HCT116 (cell line): ENCODE measurements at regions not wholly inside any gene's neighbourhood (a gene's known extent, or its start where the extent isn't known, plus 50 kb on each side); places are given as distances from the start of the nearest gene placed in this dataset.

Experiments
- ATF3 ChIP-seq: IDR thresholded peaks from 2 replicates; pipeline ENCODE4 v1.6.1; 2012
- CTCF ChIP-seq, 3 experiments: fragments of 200-600 bp in 1 of 3; sonication (generic) in 1 of 3; IDR thresholded peaks in 2 of 3; conservative IDR thresholded peaks in 1 of 3; 2 replicates each; pipeline ENCODE4 v1.5.1; 2012 to 2017; ENCODE audit warnings: low read depth in 2 of 3, low read length in 2 of 3, antibody characterized with exemption in 1 of 3, borderline replicate concordance in 1 of 3, control low read depth in 1 of 3, mild to moderate bottlenecking in 1 of 3, mixed read lengths in 1 of 3, mixed run types in 1 of 3, moderate library complexity in 1 of 3; ENCODE audit not compliant: insufficient read depth in 1 of 3
- ELF1 ChIP-seq: IDR thresholded peaks from 2 replicates; pipeline ENCODE4 v1.6.1; 2012; ENCODE audit warnings: low read depth, borderline replicate concordance
- EZH2 ChIP-seq: fragments of 200-600 bp; sonication (generic); IDR thresholded peaks from 2 replicates; pipeline ENCODE4 v1.6.1; 2017; ENCODE audit warnings: antibody characterized with exemption, mixed run types
- EZH2phosphoT487 ChIP-seq: fragments of 200-600 bp; IDR thresholded peaks from 2 replicates; pipeline ENCODE4 v1.6.1; 2018; ENCODE audit warnings: antibody characterized with exemption, borderline replicate concordance
- JUND ChIP-seq: IDR thresholded peaks from 2 replicates; pipeline ENCODE4 v1.6.1; 2012
- MAX ChIP-seq: IDR thresholded peaks from 2 replicates; pipeline ENCODE4 v1.6.1; 2012
- POLR2A ChIP-seq: IDR thresholded peaks from 2 replicates; pipeline ENCODE4 v1.7.0; 2011; ENCODE audit warnings: borderline replicate concordance; ENCODE audit not compliant: insufficient read depth, insufficient read length; ENCODE audit errors: extremely low read depth
- POLR2AphosphoS5 ChIP-seq: IDR thresholded peaks from 2 replicates; pipeline ENCODE4 v1.6.1; 2011; ENCODE audit warnings: mild to moderate bottlenecking, low read depth, low read length, moderate library complexity
- REST ChIP-seq: IDR thresholded peaks from 2 replicates; pipeline ENCODE4 v1.6.1; 2012; ENCODE audit warnings: low read depth
- SP1 ChIP-seq: IDR thresholded peaks from 2 replicates; pipeline ENCODE4 v1.6.1; 2012; ENCODE audit warnings: low read depth
- YY1 ChIP-seq: IDR thresholded peaks from 2 replicates; pipeline ENCODE4 v1.6.1; 2011; ENCODE audit warnings: low read length, low read depth, moderate library complexity, mild to moderate bottlenecking; ENCODE audit not compliant: insufficient replicate concordance; ENCODE audit errors: extremely low read depth

- TF ChIP-seq CTCF (IDR thresholded peaks at IDR 0.05 in 2 of 3, conservative IDR thresholded peaks at IDR 0.05 in 1 of 3; ENCODE audit: borderline replicate concordance in 1 of 3, insufficient read depth in 1 of 3, low read depth in 2 of 3, low read length in 2 of 3), result no peak
- no peak for TF ChIP-seq POLR2A
- no peak for TF ChIP-seq SP1
- no peak for TF ChIP-seq EZH2phosphoT487
- TF ChIP-seq EZH2, result no peak
- no peak for TF ChIP-seq REST
- no peak for TF ChIP-seq POLR2AphosphoS5
- no peak for TF ChIP-seq ELF1
- no peak for TF ChIP-seq YY1
- no peak for TF ChIP-seq MAX
- TF ChIP-seq ATF3, result no peak
- TF ChIP-seq JUND, result no peak
These were observed 125.9 kb downstream of the CCER1 start for GRCh38 chr12:90829044-90829443.
